Fibroblast of lung (primary cell): ENCODE measurements at regions not wholly inside any gene's neighbourhood (a gene's known extent, or its start where the extent isn't known, plus 50 kb on each side); places are given as distances from the start of the nearest gene placed in this dataset.

Source experiments
- EZH2 ChIP-seq: IDR thresholded peaks from 2 replicates; pipeline ENCODE4 v1.5.1; 2012; ENCODE audit warnings: low read length, control low read depth, mild to moderate bottlenecking; ENCODE audit errors: missing control alignments
- TF ChIP-seq, protein P1 (sequence below), 2 donors: IDR thresholded peaks in 1 of 2; conservative IDR thresholded peaks in 1 of 2; 1 replicate in 1 of 2; 2 replicates in 1 of 2; pipeline ENCODE4 v1.5.1; 2011 to 2012; ENCODE audit warnings: low read length in 2 of 2, control low read depth in 1 of 2, inconsistent platforms in 1 of 2, low read depth in 1 of 2, mild to moderate bottlenecking in 1 of 2

DNA sequence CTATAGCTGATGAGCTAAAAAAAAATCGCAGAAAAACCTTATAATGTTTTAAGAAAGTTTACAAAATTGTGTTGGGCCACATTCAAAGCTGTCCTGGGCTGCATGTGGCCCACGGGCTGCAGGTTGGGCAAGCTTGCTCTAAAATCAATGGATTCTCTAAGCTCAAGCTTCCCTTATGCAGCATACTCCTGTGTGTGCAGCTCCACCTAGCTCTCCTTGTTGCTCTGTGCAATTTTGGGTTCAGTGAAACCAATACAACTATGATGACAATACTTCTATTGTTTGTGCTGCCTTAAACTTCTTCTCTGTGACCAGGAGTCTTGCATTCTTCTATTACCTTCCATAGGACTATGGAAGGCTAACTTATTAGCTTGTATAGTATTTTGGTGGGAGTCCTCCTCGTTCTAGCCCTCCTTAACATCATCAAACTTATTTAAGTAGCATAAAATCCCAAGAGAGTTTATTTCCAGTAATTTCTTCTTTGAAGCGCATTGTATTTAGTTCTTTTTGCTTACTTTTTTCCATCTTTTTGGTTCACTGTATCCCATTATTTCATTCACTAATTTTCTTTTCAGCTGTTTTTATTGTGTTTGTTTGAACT is 170.9 kb upstream of the SMIM30 start:
- TF ChIP-seq, protein P1, sequence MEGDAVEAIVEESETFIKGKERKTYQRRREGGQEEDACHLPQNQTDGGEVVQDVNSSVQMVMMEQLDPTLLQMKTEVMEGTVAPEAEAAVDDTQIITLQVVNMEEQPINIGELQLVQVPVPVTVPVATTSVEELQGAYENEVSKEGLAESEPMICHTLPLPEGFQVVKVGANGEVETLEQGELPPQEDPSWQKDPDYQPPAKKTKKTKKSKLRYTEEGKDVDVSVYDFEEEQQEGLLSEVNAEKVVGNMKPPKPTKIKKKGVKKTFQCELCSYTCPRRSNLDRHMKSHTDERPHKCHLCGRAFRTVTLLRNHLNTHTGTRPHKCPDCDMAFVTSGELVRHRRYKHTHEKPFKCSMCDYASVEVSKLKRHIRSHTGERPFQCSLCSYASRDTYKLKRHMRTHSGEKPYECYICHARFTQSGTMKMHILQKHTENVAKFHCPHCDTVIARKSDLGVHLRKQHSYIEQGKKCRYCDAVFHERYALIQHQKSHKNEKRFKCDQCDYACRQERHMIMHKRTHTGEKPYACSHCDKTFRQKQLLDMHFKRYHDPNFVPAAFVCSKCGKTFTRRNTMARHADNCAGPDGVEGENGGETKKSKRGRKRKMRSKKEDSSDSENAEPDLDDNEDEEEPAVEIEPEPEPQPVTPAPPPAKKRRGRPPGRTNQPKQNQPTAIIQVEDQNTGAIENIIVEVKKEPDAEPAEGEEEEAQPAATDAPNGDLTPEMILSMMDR (conservative IDR thresholded peaks at IDR 0.05 in 1 of 2, IDR thresholded peaks at IDR 0.05 in 1 of 2; ENCODE audit: low read depth in 1 of 2, low read length in 2 of 2) = peak; percentile 77 to 78
- TF ChIP-seq EZH2 = no peak
